Liver (tissue), 8 donors: ENCODE measurements at regions not wholly inside any gene's neighbourhood (a gene's known extent, or its start where the extent isn't known, plus 50 kb on each side); places are given as distances from the start of the nearest gene placed in this dataset.
A peak's percentile ranks its signal among the peaks of the same experiment; 100 is the strongest.

Source experiments
- DNase-seq: peaks from one replicate; pipeline ENCODE4 v3.0.0-alpha.2; 2017; ENCODE audit warnings: low spot score
- H3K27ac ChIP-seq, 2 donors: one replicate each; pipeline ENCODE4 v1.7.0; 2013; ENCODE audit warnings: inconsistent platforms in 2 of 2, low read length in 2 of 2, control low read depth in 1 of 2, low read depth in 1 of 2, mild to moderate bottlenecking in 1 of 2
- H3K27me3 ChIP-seq, 4 donors: one replicate each; pipeline versions ENCODE4 v1.6.1 to v1.7.0; 2013; ENCODE audit warnings: low read length in 3 of 4, inconsistent platforms in 1 of 4, mild to moderate bottlenecking in 1 of 4, moderate library complexity in 1 of 4; ENCODE audit not compliant: control insufficient read depth in 4 of 4, insufficient read depth in 4 of 4
- H3K36me3 ChIP-seq, 4 donors: one replicate each; pipeline versions ENCODE4 v1.6.1 to v1.7.0; 2013; ENCODE audit warnings: low read length in 3 of 4, mild to moderate bottlenecking in 3 of 4, low read depth in 1 of 4, moderate library complexity in 1 of 4; ENCODE audit not compliant: control insufficient read depth in 4 of 4, insufficient read depth in 3 of 4
- H3K4me1 ChIP-seq, 4 donors: one replicate each; pipeline versions ENCODE4 v1.6.1 to v1.7.0; 2013; ENCODE audit warnings: low read length in 3 of 4, mild to moderate bottlenecking in 3 of 4, moderate library complexity in 1 of 4; ENCODE audit not compliant: control insufficient read depth in 4 of 4, insufficient read depth in 4 of 4
- H3K4me3 ChIP-seq, 3 donors: one replicate each; pipeline versions ENCODE4 v1.6.1 to v1.7.0; 2013; ENCODE audit warnings: low read length in 3 of 3, control low read depth in 1 of 3, low read depth in 1 of 3, mild to moderate bottlenecking in 1 of 3
- H3K9ac ChIP-seq, 2 donors: one replicate each; pipeline ENCODE4 v1.7.0; 2013; ENCODE audit warnings: low read length in 2 of 2, mild to moderate bottlenecking in 2 of 2, moderate library complexity in 2 of 2, control low read depth in 1 of 2, low read depth in 1 of 2
- H3K9me3 ChIP-seq, 4 donors: one replicate each; pipeline versions ENCODE4 v1.6.1 to v1.7.0; 2013; ENCODE audit warnings: low read length in 3 of 4; ENCODE audit not compliant: control insufficient read depth in 4 of 4
- EGR1 ChIP-seq, 2 donors: IDR thresholded peaks; 2 replicates each; pipeline ENCODE4 v1.6.1; 2016 to 2018; ENCODE audit warnings: antibody characterized with exemption in 2 of 2, low read depth in 2 of 2
- FOXA1 ChIP-seq: IDR thresholded peaks from 2 replicates; pipeline ENCODE4 v1.6.1; 2016; ENCODE audit warnings: antibody characterized with exemption
- FOXA2 ChIP-seq: IDR thresholded peaks from 2 replicates; pipeline ENCODE4 v1.6.1; 2016; ENCODE audit warnings: antibody characterized with exemption
- HNF4A ChIP-seq, 2 donors: conservative IDR thresholded peaks; 2 replicates each; pipeline ENCODE4 v1.6.1; 2016; ENCODE audit warnings: antibody characterized with exemption in 2 of 2, mild to moderate bottlenecking in 2 of 2
- HNF4G ChIP-seq: IDR thresholded peaks from 2 replicates; pipeline ENCODE4 v1.6.1; 2016; ENCODE audit warnings: antibody characterized with exemption
- JUND ChIP-seq, 2 donors: IDR thresholded peaks; 2 replicates each; pipeline ENCODE4 v1.6.1; 2016; ENCODE audit warnings: antibody characterized with exemption in 2 of 2
- MAX ChIP-seq: IDR thresholded peaks from 2 replicates; pipeline ENCODE4 v1.6.1; 2016; ENCODE audit warnings: antibody characterized with exemption
- NR2F2 ChIP-seq: IDR thresholded peaks from 2 replicates; pipeline ENCODE4 v1.6.1; 2016; ENCODE audit warnings: antibody characterized with exemption
- RAD21 ChIP-seq, 2 donors: IDR thresholded peaks; 2 replicates each; pipeline ENCODE4 v1.6.1; 2016; ENCODE audit warnings: antibody characterized with exemption in 2 of 2, mild to moderate bottlenecking in 2 of 2
- REST ChIP-seq: IDR thresholded peaks from 2 replicates; pipeline ENCODE4 v1.6.1; 2016; ENCODE audit warnings: antibody characterized with exemption, mild to moderate bottlenecking
- RXRA ChIP-seq, 2 donors: IDR thresholded peaks; 2 replicates each; pipeline ENCODE4 v1.6.1; 2017 to 2018; ENCODE audit warnings: antibody characterized with exemption in 2 of 2, mild to moderate bottlenecking in 1 of 2
- SP1 ChIP-seq: IDR thresholded peaks from 2 replicates; pipeline ENCODE4 v1.6.1; 2018; ENCODE audit warnings: antibody characterized with exemption, mild to moderate bottlenecking
- TAF1 ChIP-seq: conservative IDR thresholded peaks from 2 replicates; pipeline ENCODE4 v1.6.1; 2016; ENCODE audit warnings: antibody characterized with exemption, mild to moderate bottlenecking
- ZBTB33 ChIP-seq: IDR thresholded peaks from 2 replicates; pipeline ENCODE4 v1.6.1; 2016; ENCODE audit warnings: antibody characterized with exemption
- WGBS: extraction: QIAGEN DNeasy Blood & Tissue Kit; methylation state at CpG from one replicate; pipeline ENCODE4 v1.1.7; 2013; 5-methylcytosine and 5-hydroxymethylcytosine counted together
- TF ChIP-seq, protein P1 (sequence below): IDR thresholded peaks from 2 replicates; pipeline ENCODE4 v1.6.1; 2016; ENCODE audit warnings: antibody characterized with exemption
- TF ChIP-seq, protein P2 (sequence below): fragments of 150-350 bp; IDR thresholded peaks from 2 replicates; pipeline ENCODE4 v1.5.1; 2017; ENCODE audit warnings: improper control_type of control experiment, low read depth, low read length; ENCODE audit not compliant: missing input control
- donor health status: healthy.
- donor health status: healthy.
- donor health status: healthy.
- donor health status: healthy.
- donor health status: healthy.

DNA sequence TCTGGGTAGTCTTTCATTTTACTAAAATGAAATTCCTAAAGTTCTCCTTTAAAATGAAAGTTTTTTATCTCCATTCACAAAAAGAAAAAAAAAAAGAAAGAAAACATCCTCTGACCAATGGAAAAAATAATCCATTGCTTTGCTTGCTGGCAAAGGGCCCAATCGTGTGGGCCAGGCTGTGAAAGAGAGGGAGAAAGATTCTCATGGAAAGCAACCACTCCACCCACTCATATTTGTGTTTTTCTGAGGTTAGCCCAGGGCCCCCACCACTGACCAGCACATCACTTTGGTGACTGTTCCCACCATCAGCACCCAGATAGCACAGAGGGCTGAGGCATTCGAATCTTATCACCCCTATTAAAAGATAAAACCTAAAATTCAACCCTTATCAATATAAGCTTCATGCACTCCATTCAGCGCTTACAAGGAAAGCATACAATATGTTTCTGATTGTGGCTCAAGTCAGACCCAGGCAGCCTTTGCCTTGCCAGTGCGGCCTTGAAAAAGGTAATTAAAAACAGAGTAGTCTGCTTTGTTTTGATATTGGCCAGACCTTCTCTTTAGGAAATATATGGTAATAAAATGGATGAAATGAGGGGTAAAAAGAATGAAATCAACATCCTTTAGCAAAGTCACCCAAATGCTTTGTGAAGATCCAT lies 192.8 kb downstream of the ETS1 start:
- WGBS, result 60% methylated on average over 4 of the region's 4 CpGs
- Histone ChIP-seq H3K4me3 (no peak overlapping the region), H3K9ac (no peak overlapping the region), H3K9me3 (no peaks in the 10 kb centered on the region), H3K27ac (no peak overlapping the region), H3K4me1 (peaks cover 0 to 3% (median 0%) of the 10 kb centered on the region in 4 donors), H3K27me3 (peaks cover 0 to 2% (median 0%) of the 10 kb centered on the region in 4 donors), H3K36me3 (no peaks in the 10 kb centered on the region)
- TF ChIP-seq MAX (no peak), NR2F2 (peak; percentile 10)
- no peak for DNase-seq

DNA sequence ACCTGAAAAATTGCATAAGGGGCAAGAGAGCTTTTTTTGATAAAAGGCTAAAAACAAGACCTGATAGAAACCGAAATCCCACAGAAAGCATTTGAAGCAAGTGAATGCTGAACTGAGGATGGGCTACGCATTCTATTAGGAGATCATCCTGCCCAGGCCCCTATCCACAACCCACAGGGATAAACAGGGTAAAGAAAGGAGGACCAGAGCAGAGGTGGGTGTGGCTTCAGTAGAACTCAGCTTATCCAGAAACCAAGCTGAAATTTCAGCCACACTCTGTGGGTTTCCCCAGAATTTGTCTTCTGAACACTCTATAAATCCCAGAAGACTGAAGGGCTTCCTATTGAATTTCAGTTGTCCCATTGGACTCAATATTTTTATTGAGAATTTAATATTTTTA lies 195.1 kb downstream of the ETS1 start:
- Histone ChIP-seq H3K27ac (peak overlapping the region in 1 of 2 donors; percentile 5), H3K9me3 (no peaks in the 10 kb centered on the region), H3K4me3 (no peak overlapping the region), H3K36me3 (no peaks in the 10 kb centered on the region), H3K9ac (no peak overlapping the region), H3K4me1 (peaks cover 0 to 3% (median 0%) of the 10 kb centered on the region in 4 donors), H3K27me3 (peaks cover 0 to 2% (median 0%) of the 10 kb centered on the region in 4 donors)
- 88% methylated on average over 2 of the region's 2 CpGs for WGBS
- no peak for DNase-seq
- TF ChIP-seq REST, result peak; percentile 0
- no peak for TF ChIP-seq FOXA1

GRCh38 chr11:128391811-128392210 lies 195.5 kb downstream of the ETS1 start:
- H3K9ac ChIP-seq, result no peak overlapping the region
- H3K27me3 ChIP-seq, result no peaks in the 10 kb centered on the region
- H3K4me1 ChIP-seq, result peaks cover 0 to 3% (median 0%) of the 10 kb centered on the region in 4 donors
- DNase-seq, result no peak
- no peaks in the 10 kb centered on the region for H3K9me3 ChIP-seq
- H3K4me3 ChIP-seq, result no peak overlapping the region
- 70% methylated on average over 2 of the region's 2 CpGs for whole genome bisulfite sequencing
- H3K36me3 ChIP-seq, result no peaks in the 10 kb centered on the region
- no peak overlapping the region for H3K27ac ChIP-seq
- TF ChIP-seq HNF4G, result no peak
- no peak for TF ChIP-seq RAD21 (IDR thresholded peaks at IDR 0.05)
- TF ChIP-seq HNF4A (conservative IDR thresholded peaks at IDR 0.05), result no peak
- no peak for TF ChIP-seq FOXA2
- TF ChIP-seq FOXA1, result no peak
- no peak for TF ChIP-seq EGR1 (IDR thresholded peaks at IDR 0.05; ENCODE audit: low read depth in 2 of 2)
- TF ChIP-seq ZBTB33, result no peak
- TF ChIP-seq REST, result peak; percentile 33
- no peak for TF ChIP-seq JUND (IDR thresholded peaks at IDR 0.05)
- no peak for TF ChIP-seq TAF1
- TF ChIP-seq, protein P1, sequence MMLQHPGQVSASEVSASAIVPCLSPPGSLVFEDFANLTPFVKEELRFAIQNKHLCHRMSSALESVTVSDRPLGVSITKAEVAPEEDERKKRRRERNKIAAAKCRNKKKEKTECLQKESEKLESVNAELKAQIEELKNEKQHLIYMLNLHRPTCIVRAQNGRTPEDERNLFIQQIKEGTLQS, result no peak
- no peak for TF ChIP-seq MAX
- TF ChIP-seq SP1, result peak; percentile 9
- TF ChIP-seq NR2F2, result peak; percentile 80
- TF ChIP-seq, protein P2, sequence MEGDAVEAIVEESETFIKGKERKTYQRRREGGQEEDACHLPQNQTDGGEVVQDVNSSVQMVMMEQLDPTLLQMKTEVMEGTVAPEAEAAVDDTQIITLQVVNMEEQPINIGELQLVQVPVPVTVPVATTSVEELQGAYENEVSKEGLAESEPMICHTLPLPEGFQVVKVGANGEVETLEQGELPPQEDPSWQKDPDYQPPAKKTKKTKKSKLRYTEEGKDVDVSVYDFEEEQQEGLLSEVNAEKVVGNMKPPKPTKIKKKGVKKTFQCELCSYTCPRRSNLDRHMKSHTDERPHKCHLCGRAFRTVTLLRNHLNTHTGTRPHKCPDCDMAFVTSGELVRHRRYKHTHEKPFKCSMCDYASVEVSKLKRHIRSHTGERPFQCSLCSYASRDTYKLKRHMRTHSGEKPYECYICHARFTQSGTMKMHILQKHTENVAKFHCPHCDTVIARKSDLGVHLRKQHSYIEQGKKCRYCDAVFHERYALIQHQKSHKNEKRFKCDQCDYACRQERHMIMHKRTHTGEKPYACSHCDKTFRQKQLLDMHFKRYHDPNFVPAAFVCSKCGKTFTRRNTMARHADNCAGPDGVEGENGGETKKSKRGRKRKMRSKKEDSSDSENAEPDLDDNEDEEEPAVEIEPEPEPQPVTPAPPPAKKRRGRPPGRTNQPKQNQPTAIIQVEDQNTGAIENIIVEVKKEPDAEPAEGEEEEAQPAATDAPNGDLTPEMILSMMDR, result no peak
- TF ChIP-seq RXRA (IDR thresholded peaks at IDR 0.05), result no peak
